ENCODE measurements at regions not wholly inside any gene's neighbourhood (a gene's known extent, or its start where the extent isn't known, plus 50 kb on each side); places are given as distances from the start of the nearest gene placed in this dataset.

GRCh38 chr11:95375451-95375850, 144.4 kb upstream of the SESN3 start:
- DNase-seq, result no peak

DNA sequence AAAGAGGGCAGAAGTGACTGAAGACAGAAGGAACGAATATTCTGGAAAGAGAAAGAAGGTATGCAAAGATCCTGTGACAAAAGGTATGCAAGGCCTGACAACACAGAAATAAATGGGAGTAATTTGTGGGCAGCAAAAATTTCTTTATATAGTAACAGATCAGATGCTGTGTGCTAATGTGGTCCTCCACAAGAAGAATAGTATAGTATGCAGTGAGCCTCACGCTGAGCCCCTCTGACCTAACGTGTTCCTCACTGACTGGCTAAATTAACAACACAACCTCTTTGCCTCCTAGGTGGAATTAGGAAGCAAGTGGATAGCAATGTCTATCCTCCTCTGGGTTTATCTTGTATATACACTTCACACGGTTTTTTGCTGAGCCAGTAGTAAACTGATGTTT, 143.1 kb upstream of the SESN3 start:
- DNase-seq, result no peak

DNA sequence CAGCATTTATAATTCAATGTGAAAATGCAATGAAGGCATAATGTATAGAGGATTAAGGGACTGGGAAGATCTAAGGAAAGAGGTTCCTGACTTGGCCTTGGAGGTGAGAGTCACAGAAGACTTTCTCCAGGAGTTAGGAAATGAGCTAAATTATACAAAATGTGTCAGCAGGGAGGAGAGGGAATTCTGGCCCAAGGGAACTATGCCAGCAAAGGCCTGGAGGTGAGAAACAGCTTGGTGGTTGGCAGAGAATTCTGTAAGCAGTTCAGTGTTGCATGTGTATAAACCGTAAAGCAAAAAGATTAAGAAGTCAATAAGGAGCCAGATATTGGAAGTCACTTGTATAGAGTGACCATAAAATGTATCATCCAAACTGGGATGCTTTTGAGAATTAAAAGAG, 142.2 kb upstream of the SESN3 start:
- no peak for DNase-seq

DNA sequence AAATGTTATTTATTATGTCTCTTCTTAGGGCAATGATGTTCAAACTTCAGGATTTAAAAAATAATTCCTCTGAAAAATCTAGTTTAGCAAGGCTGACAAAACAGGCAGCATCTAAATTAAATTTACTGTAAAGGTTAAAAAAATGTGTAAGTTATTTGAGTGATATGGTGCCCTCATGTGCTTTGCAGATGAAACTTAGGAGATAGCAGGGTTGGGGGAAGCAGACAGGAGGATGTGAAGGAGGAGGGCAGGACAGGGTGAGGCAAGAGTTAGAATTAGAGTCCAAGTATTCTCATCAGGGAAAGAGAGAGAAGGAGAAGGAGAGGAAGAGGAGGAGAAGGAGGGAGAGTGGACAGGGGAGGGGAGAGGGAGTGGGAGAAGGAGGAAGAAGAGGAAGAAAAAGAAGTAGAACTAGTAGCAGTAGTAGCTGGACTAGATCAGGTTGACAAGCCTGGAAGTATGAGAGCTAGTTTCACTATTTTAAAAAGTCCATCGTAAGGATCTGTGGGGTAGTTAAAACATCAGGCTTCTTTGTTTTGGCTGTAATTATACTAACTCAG, 141.2 kb upstream of the SESN3 start:
- DNase-seq, result no peak

- no peak for DNase-seq
Observed at GRCh38 chr11:95371153-95371552, 140.2 kb upstream of the SESN3 start.

- no peak for DNase-seq
Observed at GRCh38 chr11:95367726-95368125, 136.7 kb upstream of the SESN3 start.

- no peak for DNase-seq
Observed at GRCh38 chr11:95365348-95365747, 134.3 kb upstream of the SESN3 start.

- no peak for DNase-seq
Observed at GRCh38 chr11:95364324-95365295, 133.6 kb upstream of the SESN3 start.

DNA sequence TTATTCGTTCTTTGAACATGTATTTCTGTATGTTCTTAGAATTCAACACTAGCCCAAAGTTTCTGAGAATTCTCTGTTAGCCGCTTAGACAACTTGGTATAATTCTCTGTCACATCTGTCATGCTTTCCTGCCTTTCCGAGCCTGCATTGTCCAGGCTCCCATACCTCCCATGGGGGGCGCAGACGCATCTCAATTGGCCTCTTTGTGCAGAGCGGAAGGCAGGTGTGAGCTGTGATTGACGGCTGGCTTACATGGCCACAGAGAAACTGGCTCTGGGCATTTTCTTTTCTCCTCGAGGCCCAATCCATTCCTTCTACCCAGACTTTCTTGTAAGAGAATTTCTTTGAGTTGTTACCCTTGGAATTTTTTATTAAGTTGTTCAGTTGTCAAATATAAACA, 132.7 kb upstream of the SESN3 start:
- DNase-seq, result no peak

DNA sequence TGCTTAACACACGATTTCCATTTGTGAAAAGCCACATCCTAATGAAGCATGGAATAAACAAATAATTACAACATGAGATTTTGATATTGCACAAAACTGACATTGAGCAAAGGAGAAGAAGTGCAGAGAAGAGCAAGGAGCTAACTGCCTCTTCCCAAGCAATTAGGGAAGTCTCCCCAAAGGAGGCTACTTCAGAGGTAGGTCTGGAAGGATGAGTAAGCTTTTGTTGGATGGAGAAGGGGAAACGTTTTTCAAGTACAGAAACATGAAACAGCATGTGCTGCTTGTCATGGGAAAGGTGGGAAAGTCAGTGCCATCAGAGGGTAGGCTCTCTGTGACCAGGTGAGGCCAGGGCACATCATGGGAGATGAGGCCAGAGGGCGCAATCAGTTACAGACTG, 132.2 kb upstream of the SESN3 start:
- no peak for DNase-seq

- no peak for DNase-seq
Observed at GRCh38 chr11:95361180-95361579, 130.2 kb upstream of the SESN3 start.

- no peak for DNase-seq
Observed at GRCh38 chr11:95360377-95361075, 129.5 kb upstream of the SESN3 start.

DNA sequence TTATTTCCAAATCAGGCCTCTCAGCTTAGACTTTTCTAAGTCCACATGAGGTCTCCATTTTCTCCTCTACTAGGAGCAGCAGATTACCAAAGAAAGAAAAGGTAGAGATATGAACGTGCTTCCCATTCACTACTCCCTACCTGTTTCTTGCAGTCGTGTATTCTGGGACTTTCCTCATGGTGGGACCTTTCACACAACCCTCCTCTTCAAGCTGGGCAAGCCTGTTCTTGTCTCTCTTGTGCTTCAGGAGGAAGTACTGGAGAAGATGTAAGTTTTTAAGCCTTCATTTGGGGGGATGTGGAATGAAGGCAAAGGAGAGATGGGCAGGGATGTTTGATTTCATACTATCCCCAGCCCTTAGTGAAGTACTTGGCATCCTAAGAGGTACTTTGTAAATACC, 128.8 kb upstream of the SESN3 start:
- DNase-seq, result no peak

DNA sequence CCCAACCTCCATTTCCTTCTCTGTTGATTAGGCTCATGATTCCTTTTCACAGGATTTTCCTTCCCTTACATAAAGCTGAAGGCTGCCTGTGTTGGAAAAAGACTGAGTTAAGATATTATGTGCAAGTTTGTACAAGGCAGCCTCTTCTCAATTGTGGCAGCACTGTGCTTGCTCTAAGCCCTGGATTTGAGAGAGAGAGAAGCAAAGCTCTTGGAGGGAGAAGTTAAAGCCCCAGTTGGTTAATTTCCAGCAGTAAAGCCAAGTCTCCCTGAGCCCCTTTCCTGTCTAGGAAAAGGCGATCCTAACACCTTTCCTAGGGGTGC, 128.3 kb upstream of the SESN3 start:
- no peak for DNase-seq

DNA sequence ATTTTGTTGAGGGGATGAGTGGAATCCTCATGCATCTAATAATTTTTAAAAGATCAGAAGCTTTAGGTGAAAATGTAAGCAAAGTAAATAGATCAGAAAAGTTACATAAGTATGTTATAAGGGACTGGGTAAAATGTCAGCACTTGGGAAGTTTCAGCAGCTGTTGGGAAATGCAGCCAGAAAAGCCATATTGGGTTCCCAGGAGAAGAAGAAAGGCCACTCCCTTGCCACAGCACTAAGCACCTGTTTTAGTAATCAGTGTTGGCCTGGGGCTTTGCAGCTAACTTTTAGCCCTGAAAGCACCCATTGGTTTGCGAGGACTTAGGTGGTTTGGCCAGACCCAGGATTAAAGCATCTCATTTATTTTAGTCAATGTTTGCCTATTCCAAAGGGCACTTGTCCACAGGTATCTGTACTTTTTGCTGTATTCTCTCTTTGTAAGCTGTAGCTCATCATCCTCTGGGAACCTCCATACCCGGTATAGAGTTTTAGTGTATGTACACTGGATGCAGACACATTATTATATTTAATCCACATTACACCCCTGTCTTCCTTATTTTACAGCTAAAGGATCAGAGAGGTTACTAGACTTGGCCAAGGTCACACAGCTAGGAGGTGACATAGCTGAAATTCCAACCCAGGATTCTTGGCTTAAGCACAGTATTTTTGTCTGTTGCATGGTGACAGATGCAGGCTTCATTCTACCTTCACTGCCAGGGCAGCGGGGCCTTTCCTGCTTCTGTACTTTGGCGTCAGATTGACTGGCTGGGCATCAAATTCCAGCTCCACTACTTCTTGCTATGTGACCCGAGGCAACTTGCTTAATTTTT, 127.7 kb upstream of the SESN3 start:
- DNase-seq, result no peak

DNA sequence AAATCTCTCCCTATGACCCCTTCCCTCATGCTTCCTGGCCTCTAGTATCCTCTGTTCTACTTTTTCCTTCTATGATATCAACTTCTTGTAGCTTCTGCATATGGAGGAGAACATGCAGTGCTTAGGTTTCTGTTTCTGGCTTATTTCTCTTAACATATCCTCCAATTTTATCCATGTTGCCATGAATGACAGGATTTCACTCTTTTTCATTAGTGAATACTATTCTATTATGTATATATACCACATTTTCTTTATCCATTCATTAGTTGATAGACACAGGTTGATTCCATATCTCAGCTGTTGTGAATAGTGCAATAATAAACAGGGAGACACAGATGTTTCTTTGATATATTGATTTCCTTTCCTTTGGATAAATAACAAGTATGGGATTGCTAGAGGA, 123.3 kb upstream of the SESN3 start:
- DNase-seq, result no peak

DNA sequence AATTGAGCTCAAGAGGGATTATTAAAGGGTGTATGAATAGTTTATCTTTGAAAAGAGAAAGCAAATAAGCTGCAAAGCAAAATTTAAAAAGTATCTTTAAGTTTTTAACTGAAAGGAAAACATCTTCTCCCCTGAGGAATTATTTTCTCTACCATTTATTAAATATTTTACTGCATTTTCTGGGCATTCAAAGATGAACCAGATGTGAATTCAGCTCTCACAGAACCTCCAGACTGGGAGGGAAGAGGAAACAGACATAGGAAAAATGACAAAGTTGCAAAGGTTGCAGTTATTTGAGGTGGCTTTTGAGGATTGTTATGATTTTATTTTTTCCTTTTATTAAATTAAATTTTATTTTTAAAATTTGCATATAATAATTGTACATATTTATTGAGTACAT, 122.7 kb upstream of the SESN3 start:
- no peak for DNase-seq

DNA sequence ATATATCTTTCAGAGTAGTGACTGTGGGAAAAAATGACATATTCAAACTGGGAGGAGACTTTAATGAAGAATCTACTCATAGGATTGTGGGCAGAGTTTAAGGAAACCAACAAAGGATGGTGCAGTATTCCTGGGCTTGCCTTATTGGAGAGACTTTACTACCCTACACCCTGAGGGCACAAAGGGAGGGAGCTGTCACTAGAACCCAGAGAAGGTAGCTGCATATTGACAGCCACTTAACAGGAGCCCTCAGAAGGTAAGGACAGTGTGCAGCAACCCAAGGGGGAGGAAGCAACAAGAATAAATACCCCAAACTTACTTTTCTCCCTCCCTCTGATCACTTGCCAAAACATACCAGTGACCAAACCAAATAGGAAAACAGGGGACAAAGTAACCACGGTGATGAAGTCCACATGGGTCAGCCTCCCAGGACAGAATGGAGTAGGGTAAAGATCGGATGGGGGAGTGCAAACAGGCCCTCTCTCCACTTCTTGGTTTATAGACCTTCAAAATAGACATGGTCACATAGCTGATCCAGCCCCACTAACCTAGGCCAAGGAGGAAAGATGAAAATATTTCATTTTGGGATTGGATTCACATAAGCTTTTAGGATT, 121.8 kb upstream of the SESN3 start:
- DNase-seq, result no peak

DNA sequence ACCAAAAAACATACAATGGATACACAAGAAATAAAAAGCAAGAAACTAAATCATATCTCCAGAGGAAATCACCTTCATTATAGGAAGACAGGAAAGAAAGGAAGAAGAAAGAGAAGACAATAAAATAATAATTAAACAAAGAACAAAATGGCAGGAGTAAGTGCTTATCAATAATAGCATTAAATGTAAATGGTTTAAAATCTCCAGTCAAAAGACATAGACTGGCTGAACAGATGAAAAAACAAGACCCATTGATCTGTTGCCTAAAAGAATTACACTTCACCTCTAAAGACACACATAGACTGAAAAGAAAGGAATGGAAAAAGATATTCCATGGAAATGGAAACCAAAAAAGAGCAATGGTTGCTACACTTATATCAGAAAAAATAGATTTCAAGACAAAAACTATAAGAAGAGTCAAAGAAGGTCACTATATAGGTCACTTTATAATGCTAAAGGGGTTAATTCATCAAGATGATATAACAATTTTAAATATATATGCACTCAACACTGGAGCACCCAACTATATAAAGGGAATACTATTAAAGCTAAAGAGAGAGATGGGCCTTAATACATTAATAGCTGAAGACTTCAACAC, 118.4 kb upstream of the SESN3 start:
- DNase-seq, result no peak

DNA sequence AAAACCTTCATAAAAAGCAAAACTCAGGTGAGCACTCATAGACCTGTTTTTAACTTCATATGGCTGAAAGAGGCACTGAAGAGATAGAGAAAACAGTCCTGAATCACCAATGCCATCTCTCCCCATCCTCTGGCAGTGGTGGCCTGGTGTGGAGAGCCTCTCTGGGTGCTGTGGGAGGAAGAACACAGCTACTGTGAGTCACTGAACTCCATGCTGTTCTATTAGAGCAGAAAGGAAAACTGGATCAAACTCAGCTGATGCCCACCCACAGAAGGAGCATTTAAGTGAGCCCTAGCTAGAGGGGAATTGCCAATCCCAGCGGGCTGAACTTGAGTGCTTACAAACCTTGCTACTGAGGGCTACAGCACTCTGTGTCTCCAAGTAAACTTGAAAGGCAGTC, 115.3 kb upstream of the SESN3 start:
- no peak for DNase-seq

DNA sequence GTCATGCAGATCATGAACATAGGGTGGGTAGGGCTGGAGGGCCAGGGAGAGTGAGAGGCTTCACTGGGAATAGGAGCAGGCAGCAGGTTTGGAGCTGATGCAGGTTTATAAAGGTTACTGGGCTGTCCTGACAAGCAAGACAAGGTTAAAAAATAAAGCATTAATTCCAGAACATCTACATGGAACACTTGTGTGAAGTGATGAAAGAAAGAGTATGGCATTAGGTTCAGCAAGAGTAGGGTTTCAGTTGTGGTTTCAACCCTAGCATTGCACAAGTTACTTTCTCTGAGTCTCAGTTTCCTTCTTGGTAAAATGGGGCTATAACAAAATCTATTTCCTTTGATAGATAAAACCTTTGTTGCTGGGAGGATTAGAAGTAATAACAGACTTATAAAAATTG, 114.6 kb upstream of the SESN3 start:
- no peak for DNase-seq

DNA sequence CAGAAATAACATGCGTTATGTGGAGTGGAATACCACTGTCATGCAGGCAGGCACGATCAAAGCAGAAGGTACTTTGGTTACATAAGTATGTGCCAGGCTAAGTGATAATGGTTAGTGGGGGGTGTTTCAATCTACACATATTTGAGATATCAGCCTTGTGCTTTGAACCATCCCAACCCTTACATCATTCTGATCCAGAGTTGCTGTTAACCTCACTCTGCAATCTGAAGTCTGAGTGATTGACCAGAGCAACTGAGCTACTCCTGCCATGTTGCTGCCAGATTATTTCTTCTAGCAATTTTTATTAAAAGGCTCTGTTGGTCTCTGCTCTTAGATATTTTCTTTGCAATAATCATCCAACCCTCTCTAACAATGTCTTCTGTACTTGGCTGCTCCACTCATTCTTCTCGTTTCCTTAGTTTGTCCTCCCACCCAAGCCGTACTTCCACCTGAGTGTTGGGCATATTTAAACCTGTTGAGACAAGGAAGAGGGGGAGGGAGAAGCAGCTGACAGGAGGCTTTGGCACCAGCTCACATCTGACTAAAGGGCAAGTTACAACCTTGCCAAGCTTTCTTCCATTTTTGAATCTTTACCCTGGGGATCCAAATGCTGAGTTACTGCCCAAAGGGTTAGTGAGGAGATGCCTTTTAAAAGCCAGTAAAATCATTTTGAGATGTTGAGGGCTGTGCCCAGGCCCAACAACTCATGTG, 114.1 kb upstream of the SESN3 start:
- DNase-seq, result no peak
